Memory B cell (primary cell): ENCODE measurements at regions not wholly inside any gene's neighbourhood (a gene's known extent, or its start where the extent isn't known, plus 50 kb on each side); places are given as distances from the start of the nearest gene placed in this dataset.

ENCODE experiments used
- ATAC-seq: fragments of 150-1000 bp; cut with Tn5 transposase; 2 replicates; pipeline ENCODE4 v1.10.0; 2021; ENCODE audit warnings: low read depth, mild to moderate bottlenecking, moderate library complexity
- DNase-seq, 2 donors: peaks; one replicate each; pipeline ENCODE4 v3.0.0; 2022; ENCODE audit warnings: low spot score in 2 of 2
- H3K27ac Mint-ChIP-seq: one replicate; pipeline ENCODE4 v1.8.0; 2022; ENCODE audit warnings: mild to moderate bottlenecking, moderate library complexity, mixed read lengths
- H3K27me3 Mint-ChIP-seq: one replicate; pipeline ENCODE4 v1.8.0; 2022; ENCODE audit warnings: mixed read lengths
- H3K36me3 Mint-ChIP-seq: one replicate; pipeline ENCODE4 v1.8.0; 2022; ENCODE audit warnings: mild to moderate bottlenecking, mixed read lengths
- H3K4me1 Mint-ChIP-seq: one replicate; pipeline ENCODE4 v1.8.0; 2022; ENCODE audit warnings: mixed read lengths
- H3K4me3 Mint-ChIP-seq: one replicate; pipeline ENCODE4 v1.8.0; 2022; ENCODE audit warnings: mild to moderate bottlenecking, moderate library complexity, mixed read lengths
- H3K9me3 Mint-ChIP-seq: one replicate; pipeline ENCODE4 v1.8.0; 2022; ENCODE audit warnings: mixed read lengths

DNA sequence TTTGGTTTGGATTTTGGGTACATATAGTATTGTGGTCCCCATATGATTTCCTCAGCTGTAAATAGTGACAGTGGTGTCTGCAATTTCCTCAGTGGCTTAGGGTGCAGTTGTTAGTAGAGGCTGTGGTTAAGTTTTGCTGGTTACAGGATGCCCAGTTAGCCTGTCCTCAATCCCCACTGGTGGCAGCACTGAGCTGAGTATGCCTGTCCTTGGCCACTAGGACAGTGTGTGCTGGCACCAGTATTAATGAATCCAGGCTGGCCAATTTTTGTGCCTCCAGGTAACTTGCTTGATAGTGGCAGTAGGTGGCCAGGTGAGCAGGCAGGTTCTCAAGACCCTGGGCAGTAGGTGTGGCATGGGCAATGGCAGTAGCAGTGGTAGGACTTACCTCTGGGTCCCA, 973.1 kb downstream of the TMEM182 start:
- H3K27me3 Mint-ChIP-seq: no peaks in the 10 kb centered on the region
- peaks cover 21% of the 10 kb centered on the region for H3K9me3 Mint-ChIP-seq
- no peak overlapping the region for H3K27ac Mint-ChIP-seq
- H3K36me3 Mint-ChIP-seq: no peaks in the 10 kb centered on the region
- DNase-seq (no peak), ATAC-seq (no peak)
- no peak overlapping the region for H3K4me3 Mint-ChIP-seq
- no peaks in the 10 kb centered on the region for H3K4me1 Mint-ChIP-seq

DNA sequence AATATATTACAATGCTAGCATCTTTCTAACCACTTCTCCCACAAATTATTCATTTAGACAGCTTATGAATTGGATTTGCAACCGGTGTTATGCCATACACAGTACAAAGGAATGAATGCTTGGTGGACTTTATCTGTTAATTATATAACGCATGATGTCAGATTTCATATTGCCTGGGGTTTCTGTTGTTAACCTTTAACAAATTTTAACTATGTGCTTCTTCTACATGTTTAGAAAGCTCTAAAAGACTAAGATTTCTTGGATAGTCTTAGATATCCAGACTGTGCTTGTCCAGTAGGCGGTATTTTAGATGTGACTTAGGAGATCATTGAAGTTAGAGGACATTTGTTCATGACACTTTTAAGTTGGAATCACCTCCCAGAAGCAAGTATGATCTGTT, 976.3 kb downstream of the TMEM182 start:
- Mint-ChIP-seq H3K4me1 (no peaks in the 10 kb centered on the region), H3K27me3 (no peaks in the 10 kb centered on the region), H3K36me3 (no peaks in the 10 kb centered on the region), H3K9me3 (peaks cover 9% of the 10 kb centered on the region), H3K27ac (no peak overlapping the region), H3K4me3 (no peak overlapping the region)
- ATAC-seq (no peak), DNase-seq (no peak)

- no peak for ATAC-seq
- H3K9me3 Mint-ChIP-seq: peaks cover 7% of the 10 kb centered on the region
- H3K27ac Mint-ChIP-seq: no peak overlapping the region
- H3K27me3 Mint-ChIP-seq: no peaks in the 10 kb centered on the region
- no peak overlapping the region for H3K4me3 Mint-ChIP-seq
- H3K36me3 Mint-ChIP-seq: no peaks in the 10 kb centered on the region
- DNase-seq: no peak
- H3K4me1 Mint-ChIP-seq: no peaks in the 10 kb centered on the region
Observed at GRCh38 chr2:103738606-103739005, 976.8 kb downstream of the TMEM182 start.

- Mint-ChIP-seq H3K36me3 (no peaks in the 10 kb centered on the region), H3K4me3 (no peak overlapping the region), H3K9me3 (peaks cover 5% of the 10 kb centered on the region), H3K27ac (no peak overlapping the region), H3K4me1 (no peaks in the 10 kb centered on the region), H3K27me3 (no peaks in the 10 kb centered on the region)
- DNase-seq: no peak
- no peak for ATAC-seq
Observed at GRCh38 chr2:103739186-103739585, 977.4 kb downstream of the TMEM182 start.

- no peaks in the 10 kb centered on the region for H3K27me3 Mint-ChIP-seq
- H3K4me3 Mint-ChIP-seq: no peak overlapping the region
- H3K4me1 Mint-ChIP-seq: no peaks in the 10 kb centered on the region
- peaks cover 2% of the 10 kb centered on the region for H3K9me3 Mint-ChIP-seq
- H3K27ac Mint-ChIP-seq: no peak overlapping the region
- ATAC-seq (no peak), DNase-seq (no peak)
- H3K36me3 Mint-ChIP-seq: no peaks in the 10 kb centered on the region
Observed at GRCh38 chr2:103739921-103740320, 978.1 kb downstream of the TMEM182 start.

DNA sequence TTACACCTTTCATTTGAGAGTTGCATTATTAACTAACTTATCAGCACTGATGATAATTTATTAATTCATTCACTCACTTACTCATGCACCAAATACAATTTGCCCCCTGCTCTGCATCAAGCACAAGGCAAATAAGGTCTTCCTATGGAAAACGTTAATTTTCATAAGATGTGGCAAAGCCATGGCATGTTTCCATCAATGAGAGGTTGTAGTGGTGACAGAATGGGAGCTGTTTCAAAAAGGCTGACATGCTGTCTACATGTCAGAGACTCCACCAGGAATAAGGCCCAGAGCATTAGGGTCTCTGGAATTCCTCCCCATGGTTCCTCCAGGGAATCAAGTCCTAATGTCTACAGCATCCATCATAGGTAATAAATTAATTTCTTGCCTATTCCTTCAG, 978.8 kb downstream of the TMEM182 start:
- H3K27me3 Mint-ChIP-seq: no peaks in the 10 kb centered on the region
- no peaks in the 10 kb centered on the region for H3K4me1 Mint-ChIP-seq
- H3K27ac Mint-ChIP-seq: no peak overlapping the region
- DNase-seq: no peak
- H3K9me3 Mint-ChIP-seq: peaks cover 2% of the 10 kb centered on the region
- ATAC-seq: no peak
- H3K4me3 Mint-ChIP-seq: no peak overlapping the region
- no peaks in the 10 kb centered on the region for H3K36me3 Mint-ChIP-seq

DNA sequence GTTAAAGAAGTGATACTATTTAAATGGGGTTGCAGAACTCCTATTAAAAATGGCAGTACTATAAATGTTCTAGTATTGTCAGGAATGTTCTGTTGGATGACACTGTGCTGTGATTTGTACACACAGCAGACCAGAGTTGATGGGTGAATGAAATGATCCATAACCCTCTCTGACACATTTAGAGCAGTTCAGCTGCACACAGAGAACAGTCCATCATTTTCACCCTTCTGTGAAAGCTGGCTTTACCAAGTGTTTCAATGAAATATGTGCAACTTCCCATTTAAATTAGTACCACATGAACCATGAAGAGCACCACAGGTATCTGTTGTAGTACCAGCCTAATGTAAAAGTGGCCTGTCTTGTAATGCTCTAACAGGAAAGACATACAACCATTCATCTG, 981.4 kb downstream of the TMEM182 start:
- Mint-ChIP-seq H3K4me1 (no peaks in the 10 kb centered on the region), H3K9me3 (peaks cover 5% of the 10 kb centered on the region), H3K27me3 (no peaks in the 10 kb centered on the region), H3K27ac (no peak overlapping the region), H3K36me3 (no peaks in the 10 kb centered on the region), H3K4me3 (no peak overlapping the region)
- DNase-seq (no peak), ATAC-seq (no peak)

DNA sequence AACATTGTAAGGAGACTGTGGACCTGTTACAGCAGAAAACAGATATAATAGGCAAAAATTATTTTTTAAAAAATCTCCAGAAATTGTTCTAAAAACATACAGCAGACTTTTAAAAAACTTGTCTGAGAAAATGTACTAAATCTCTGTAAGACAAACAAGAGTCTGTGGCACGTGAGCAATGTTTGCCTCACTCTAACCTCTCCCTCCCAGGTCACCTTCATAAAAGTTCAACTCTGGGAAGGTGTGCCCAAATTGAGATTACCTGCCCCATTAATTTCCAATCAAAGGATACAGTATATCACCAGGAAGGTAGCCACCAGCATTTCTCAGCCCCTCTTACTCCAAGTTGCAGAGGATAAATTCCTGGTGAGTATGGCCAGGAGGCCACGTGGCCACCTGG, 992.7 kb downstream of the TMEM182 start:
- Mint-ChIP-seq H3K4me1 (no peaks in the 10 kb centered on the region), H3K36me3 (no peaks in the 10 kb centered on the region), H3K27me3 (no peaks in the 10 kb centered on the region), H3K9me3 (peaks cover 11% of the 10 kb centered on the region), H3K27ac (no peak overlapping the region), H3K4me3 (no peak overlapping the region)
- ATAC-seq: no peak
- DNase-seq: no peak

DNA sequence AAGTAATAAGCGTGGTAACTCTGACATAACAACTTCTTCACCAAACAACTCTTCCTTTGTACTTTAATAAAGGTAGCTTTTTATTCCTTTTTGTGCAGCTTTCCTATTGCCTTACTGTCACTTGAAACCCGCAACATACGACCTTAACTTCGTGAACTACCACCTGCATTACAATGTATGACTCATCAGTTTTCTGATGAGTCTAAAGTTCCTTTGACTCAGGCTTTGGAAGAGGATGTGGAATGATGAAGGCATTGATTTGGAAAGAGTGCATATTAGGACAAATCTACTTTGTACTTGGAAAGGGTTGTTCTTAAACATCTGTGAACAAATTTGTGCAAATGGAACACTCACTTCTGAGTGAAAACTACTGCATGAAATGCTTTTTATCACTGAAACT, 1012.1 kb downstream of the TMEM182 start:
- Mint-ChIP-seq H3K27me3 (no peaks in the 10 kb centered on the region), H3K4me3 (no peak overlapping the region), H3K9me3 (peaks cover 9% of the 10 kb centered on the region), H3K27ac (no peak overlapping the region), H3K4me1 (no peaks in the 10 kb centered on the region), H3K36me3 (no peaks in the 10 kb centered on the region)
- ATAC-seq (no peak), DNase-seq (no peak)

GRCh38 chr2:103780088-103780702, 1018.4 kb downstream of the TMEM182 start:
- no peaks in the 10 kb centered on the region for H3K36me3 Mint-ChIP-seq
- ATAC-seq (no peak), DNase-seq (no peak)
- no peak overlapping the region for H3K27ac Mint-ChIP-seq
- no peaks in the 10 kb centered on the region for H3K27me3 Mint-ChIP-seq
- H3K4me1 Mint-ChIP-seq: no peaks in the 10 kb centered on the region
- H3K4me3 Mint-ChIP-seq: no peak overlapping the region
- H3K9me3 Mint-ChIP-seq: peaks cover 9% of the 10 kb centered on the region

- Mint-ChIP-seq H3K27me3 (no peaks in the 10 kb centered on the region), H3K9me3 (peaks cover 7% of the 10 kb centered on the region), H3K4me1 (no peaks in the 10 kb centered on the region), H3K27ac (no peak overlapping the region), H3K36me3 (no peaks in the 10 kb centered on the region), H3K4me3 (no peak overlapping the region)
- ATAC-seq (no peak), DNase-seq (no peak)
Observed at GRCh38 chr2:103781313-103781712, 1019.5 kb downstream of the TMEM182 start.

GRCh38 chr2:103784261-103784660, 1022.4 kb downstream of the TMEM182 start:
- Mint-ChIP-seq H3K4me1 (no peaks in the 10 kb centered on the region), H3K9me3 (peaks cover 7% of the 10 kb centered on the region), H3K36me3 (no peaks in the 10 kb centered on the region), H3K27me3 (no peaks in the 10 kb centered on the region), H3K4me3 (no peak overlapping the region), H3K27ac (no peak overlapping the region)
- DNase-seq (no peak), ATAC-seq (no peak)

- H3K36me3 Mint-ChIP-seq: no peaks in the 10 kb centered on the region
- peaks cover 7% of the 10 kb centered on the region for H3K9me3 Mint-ChIP-seq
- no peak overlapping the region for H3K27ac Mint-ChIP-seq
- ATAC-seq (no peak), DNase-seq (no peak)
- H3K4me1 Mint-ChIP-seq: no peaks in the 10 kb centered on the region
- no peaks in the 10 kb centered on the region for H3K27me3 Mint-ChIP-seq
- H3K4me3 Mint-ChIP-seq: no peak overlapping the region
Observed at GRCh38 chr2:103785432-103785831, 1023.6 kb downstream of the TMEM182 start.

- Mint-ChIP-seq H3K4me1 (no peaks in the 10 kb centered on the region), H3K4me3 (no peak overlapping the region), H3K36me3 (no peaks in the 10 kb centered on the region), H3K9me3 (peaks cover 7% of the 10 kb centered on the region), H3K27me3 (no peaks in the 10 kb centered on the region), H3K27ac (no peak overlapping the region)
- ATAC-seq (no peak), DNase-seq (no peak)
Observed at GRCh38 chr2:103785956-103786355, 1024.1 kb downstream of the TMEM182 start.

- no peak overlapping the region for H3K27ac Mint-ChIP-seq
- no peaks in the 10 kb centered on the region for H3K27me3 Mint-ChIP-seq
- H3K36me3 Mint-ChIP-seq: no peaks in the 10 kb centered on the region
- H3K4me3 Mint-ChIP-seq: no peak overlapping the region
- no peaks in the 10 kb centered on the region for H3K4me1 Mint-ChIP-seq
- ATAC-seq (no peak), DNase-seq (no peak)
- no peaks in the 10 kb centered on the region for H3K9me3 Mint-ChIP-seq
Observed at GRCh38 chr2:103788389-103788788, 1026.6 kb downstream of the TMEM182 start.
